GM04503 (cell line): ENCODE measurements at regions not wholly inside any gene's neighbourhood (a gene's known extent, or its start where the extent isn't known, plus 50 kb on each side); places are given as distances from the start of the nearest gene placed in this dataset.
"Not testable (repeated sequence)": the region's sequence is repeated elsewhere in the genome, so short reads cannot be mapped to it uniquely, and the experiment has no call there.

Experiments
- DNase-seq: peaks from one replicate; pipeline ENCODE4 v3.0.0-alpha.2; 2012; ENCODE audit warnings: low read depth

- DNase-seq: peak; percentile 66
These were observed 944.5 kb downstream of the KCNT2 start for GRCh38 chr1:195663549-195664280.

- DNase-seq: no peak
These were observed 951.5 kb downstream of the KCNT2 start for GRCh38 chr1:195656780-195657179.

DNA sequence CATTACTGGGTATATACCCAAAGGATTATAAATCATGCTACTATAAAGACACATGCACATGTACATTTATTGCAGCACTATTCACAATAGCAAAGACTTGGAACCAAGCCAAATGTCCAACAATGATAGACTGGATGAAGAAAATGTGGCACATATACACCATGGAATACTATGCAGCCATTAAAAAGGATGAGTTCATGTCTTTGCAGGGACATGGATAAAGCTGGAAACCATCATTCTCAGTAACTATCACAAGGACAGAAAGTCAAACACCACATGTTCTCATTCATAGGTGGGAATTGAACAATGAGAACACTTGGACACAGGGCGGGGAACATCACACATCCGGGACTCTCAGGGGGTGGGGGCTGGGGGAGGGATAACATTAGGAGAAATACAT, 959.4 kb downstream of the KCNT2 start:
- DNase-seq: not testable (repeated sequence)

- DNase-seq: no peak
These were observed 970.7 kb downstream of the KCNT2 start for GRCh38 chr1:195637539-195637938.

- no peak for DNase-seq
These were observed 990.0 kb downstream of the KCNT2 start for GRCh38 chr1:195618287-195618686.

DNA sequence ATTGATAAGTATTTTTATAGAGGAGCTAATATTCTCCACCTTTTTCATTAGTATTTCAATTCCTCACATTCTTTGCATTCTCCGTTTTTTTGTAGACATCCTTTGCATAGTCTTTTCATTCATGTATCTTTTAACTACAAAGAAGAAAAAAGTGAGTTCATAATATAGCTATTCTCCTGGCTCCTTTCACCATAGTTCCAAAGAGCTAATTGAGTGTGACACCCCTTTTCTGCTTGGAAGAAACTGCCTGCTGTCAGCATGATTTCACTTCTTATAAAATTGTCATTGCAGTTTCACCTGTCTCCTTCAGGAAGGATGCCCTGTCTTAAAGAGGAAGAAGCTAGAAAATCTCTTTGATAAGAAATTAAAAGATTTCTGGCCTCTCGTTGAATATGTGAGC, 991.1 kb downstream of the KCNT2 start:
- DNase-seq: no peak

DNA sequence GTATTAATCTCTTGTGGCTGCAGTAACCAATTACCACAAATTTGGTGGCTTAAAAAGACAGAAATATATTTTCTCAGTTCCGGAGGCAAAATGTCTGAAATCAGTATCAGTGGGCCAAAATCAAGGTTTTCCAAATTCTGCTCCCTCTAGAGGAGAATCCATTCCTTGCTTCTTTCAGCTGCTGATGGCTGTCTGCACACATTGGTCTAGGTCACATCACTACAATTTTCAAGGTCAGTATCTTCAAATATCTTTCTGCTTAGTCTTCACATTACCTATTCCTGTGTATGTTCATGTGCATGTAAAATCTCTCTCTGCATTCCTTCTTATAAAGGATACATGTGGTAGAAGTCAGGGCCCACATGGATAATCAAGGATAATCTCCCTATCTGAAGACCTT, 999.4 kb downstream of the KCNT2 start:
- no peak for DNase-seq

GRCh38 chr1:195606483-195606882, 1001.8 kb downstream of the KCNT2 start:
- DNase-seq: no peak

DNA sequence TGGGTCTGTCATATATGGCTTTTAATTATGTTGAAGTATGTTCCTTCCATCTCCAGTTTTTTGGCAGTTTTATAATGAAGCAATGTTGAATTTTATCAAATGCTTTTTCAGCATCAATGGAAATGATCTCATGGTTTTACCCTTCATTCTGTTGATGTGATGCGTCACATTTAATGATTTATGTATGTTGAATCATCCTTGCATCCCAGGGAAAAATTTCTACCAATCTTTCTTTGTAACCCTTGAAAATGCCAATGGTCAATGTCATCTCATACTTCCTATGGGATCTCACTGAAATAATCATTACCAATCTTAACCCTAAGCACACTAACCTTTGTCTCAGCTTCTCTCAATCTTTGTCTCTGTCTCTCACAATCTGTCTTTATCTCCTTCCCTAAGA, 1004.0 kb downstream of the KCNT2 start:
- DNase-seq: peak; percentile 55

DNA sequence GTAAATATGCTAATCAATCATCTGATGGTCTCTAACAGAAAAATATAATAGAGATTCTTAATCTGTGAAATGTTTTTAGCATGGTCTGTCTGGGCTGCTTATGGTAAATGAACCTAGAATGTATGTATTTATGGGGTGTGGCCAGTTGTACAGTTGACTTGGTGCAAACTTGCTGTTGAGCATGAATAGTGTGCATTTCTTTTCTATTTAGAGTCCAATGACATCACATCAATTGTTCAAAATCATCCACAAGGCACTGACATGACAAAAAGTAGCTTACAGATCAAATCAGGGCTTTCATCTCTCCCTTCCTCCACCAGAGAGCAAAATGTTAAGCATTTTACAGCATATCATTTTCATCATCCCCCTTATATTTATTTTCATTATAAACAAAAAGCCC, 1010.3 kb downstream of the KCNT2 start:
- DNase-seq: no peak

- DNase-seq: no peak
These were observed 1013.5 kb downstream of the KCNT2 start for GRCh38 chr1:195594773-195595172.

- no peak for DNase-seq
These were observed 1013.9 kb downstream of the KCNT2 start for GRCh38 chr1:195594322-195594721.

GRCh38 chr1:195591917-195592672, 1016.1 kb downstream of the KCNT2 start:
- peak; percentile 71 for DNase-seq

- DNase-seq: no peak
These were observed 1017.6 kb downstream of the KCNT2 start for GRCh38 chr1:195590649-195591048.

GRCh38 chr1:195584870-195585624, 1023.2 kb downstream of the KCNT2 start:
- no peak for DNase-seq

- DNase-seq: no peak
These were observed 1027.3 kb downstream of the KCNT2 start for GRCh38 chr1:195580988-195581387.

DNA sequence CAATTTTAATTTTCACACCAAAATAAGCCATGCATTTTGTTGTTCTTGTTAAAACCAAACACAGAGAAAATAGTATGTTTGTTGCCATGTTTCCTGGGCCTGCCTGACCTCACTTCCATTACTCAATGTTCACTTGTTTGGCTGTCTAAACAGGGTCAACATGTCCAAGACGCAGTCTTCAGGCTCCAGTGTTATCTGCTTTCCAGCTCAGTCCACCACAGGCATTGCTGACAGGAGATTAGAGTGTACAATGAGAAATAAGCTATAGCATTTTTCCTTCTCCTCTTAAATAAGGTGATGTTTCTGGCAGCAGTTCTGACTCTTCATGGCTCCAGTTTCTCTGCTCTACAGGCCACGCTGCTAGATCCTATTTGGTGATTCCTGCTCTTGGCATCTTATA, 1030.5 kb downstream of the KCNT2 start:
- no peak for DNase-seq

DNA sequence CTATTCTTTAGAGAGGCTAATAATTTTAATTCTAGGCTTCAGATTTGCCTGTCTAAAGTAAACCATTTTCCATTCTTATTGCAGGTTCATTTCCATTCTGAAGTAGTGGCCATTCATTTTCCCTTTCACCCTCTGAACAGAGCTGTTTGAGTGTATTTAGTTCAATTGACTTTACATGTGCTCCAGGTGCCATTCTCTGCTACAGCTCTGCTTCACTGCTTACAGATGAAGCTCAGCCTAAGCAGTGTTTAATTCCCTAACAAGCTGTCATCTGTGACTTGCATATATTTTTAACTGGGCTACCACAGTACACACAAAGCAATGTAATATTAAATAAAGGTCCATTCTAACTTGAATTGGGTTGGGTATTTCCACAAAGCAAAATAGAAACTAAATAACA, 1031.6 kb downstream of the KCNT2 start:
- DNase-seq: no peak

DNA sequence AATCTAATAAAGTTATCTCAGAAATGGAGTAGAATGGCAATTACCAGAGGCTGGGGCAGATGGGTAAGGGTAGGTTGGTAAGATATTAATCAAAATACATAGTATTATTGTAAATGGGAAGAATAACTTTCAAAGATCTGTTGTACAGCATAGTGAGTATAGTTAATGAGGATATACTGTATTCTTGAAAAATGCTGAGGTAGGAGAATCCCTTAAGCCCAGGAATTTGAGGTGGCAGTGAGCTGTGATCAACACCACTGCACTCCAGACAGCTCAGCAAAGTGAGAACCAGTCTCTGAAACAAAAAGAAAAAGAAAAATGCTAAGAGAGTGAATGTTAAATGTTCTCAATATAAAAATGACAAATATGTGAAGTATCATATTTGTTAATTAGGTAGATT, 1033.7 kb downstream of the KCNT2 start:
- no peak for DNase-seq

DNA sequence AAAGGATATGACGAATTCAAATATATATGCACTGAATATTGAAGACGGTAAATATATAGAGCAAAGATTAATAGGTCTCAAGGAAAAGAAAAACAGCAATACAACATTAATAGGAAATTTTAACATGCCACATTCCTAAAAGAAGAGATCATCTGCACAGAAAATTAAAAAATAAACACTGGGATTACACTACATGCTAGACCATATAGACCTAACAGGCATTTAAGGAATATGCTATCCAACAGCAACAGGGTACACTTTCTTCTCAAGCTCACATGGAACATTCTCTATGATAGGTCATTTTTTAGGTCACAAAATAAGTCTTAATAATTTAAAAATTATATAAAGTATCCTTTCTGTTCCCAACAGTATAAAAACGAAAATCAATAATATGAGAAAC, 1038.3 kb downstream of the KCNT2 start:
- DNase-seq: no peak

GRCh38 chr1:195568389-195568788, 1039.9 kb downstream of the KCNT2 start:
- no peak for DNase-seq

DNA sequence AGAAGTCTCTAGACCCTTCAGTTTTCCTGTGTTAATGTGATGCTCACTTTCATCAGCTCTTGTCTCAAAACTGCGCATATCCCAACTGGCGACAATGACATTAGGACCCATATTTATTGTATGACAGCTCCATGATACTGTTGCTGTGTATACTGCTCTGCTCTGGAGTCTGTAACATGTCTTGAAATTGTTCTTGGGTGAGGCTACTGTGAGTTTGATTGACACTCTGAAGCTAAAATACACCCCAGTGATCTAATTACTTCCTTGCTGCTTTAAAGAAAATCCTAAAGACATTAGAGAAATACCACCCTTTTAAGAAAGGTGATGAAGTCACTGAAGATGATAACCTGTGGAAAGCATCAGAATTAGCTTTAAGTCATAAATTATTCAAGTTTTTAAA, 1046.2 kb downstream of the KCNT2 start:
- DNase-seq: no peak
